Lung microvascular endothelial cell (primary cell): ENCODE measurements at regions not wholly inside any gene's neighbourhood (a gene's known extent, or its start where the extent isn't known, plus 50 kb on each side); places are given as distances from the start of the nearest gene placed in this dataset.

Source experiments
- DNase-seq, 2 donors: peaks; one replicate each; pipeline versions ENCODE4 v3.0.0 to v3.0.0-alpha.2; 2010; ENCODE audit warnings: low read depth in 2 of 2

DNA sequence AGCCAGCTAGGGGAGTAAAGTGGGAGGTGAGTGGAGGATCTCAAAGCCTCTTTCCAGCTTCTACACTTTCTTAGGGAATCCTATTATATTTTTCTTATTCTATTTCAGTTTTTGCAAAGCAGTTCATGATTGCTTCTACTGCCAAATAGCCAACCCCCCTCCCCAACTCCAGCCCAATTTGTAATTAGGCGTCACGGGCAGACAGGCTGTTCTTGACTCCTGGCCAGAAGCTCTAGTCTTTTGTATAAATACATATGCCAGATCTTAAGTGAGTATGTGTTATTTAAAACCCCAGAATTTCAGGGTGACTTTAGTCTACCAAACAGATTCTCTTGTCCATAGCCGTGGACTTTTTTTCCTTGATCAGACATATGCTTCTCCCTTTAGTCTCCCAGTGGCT lies 255.2 kb downstream of the BUB3 start:
- DNase-seq = no peak

DNA sequence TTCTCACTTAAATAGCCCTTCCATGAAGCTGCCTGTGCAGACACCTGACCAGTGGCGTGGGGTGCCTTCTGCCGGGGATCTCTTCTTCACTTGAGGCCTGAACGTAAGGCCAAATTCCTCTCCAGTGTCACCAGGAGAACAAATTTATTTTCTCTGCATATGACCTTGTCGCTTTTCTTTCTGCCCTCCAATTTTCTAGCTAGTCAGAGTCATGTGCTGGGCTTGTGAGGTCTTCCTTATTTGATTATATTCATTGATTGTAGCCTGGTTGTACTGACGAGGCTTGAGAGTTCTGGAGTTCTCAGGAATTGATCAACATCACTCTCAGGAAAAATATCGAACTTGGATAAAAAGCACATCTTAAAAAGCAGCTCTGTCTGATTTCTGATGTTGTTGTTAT lies 255.7 kb downstream of the BUB3 start:
- no peak for DNase-seq

DNA sequence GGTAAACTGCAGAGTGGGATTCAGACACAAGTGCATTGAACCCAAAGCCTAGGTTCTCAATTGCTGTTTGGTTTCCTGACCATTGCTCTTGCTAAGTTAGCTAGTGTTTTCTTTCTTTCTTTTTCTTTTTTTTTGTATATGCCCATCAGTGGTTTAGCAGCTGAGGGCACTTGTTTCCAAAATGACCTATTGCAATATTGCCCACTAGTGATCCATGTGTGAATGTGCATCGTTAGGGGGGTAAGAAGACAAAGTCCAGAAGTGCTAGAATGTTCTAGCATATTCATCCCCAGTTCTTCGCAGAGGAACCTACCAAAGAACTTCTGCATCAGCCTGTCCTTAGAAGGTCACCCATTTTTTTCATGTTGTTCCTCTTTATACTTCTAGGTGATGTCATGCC lies 252.8 kb upstream of the GPR26 start:
- no peak for DNase-seq

DNA sequence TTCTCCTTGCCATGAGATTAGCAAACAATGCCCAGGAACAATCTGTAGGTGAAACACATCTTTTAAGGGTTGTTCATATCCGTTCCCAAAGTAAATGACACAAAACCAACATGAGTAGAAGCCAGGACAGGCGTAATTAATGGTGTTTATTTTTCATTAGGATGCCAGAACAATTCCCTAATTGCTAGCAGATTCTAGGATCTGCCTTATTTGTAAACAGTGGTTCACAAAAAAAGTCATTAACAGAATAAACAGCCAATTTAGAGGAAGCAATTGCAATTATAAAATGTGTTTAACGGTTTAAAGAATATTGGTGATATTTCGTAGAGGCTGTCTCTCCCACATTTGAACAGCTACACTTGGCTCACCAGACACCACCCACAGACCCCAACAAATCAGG lies 250.6 kb upstream of the GPR26 start:
- no peak for DNase-seq

DNA sequence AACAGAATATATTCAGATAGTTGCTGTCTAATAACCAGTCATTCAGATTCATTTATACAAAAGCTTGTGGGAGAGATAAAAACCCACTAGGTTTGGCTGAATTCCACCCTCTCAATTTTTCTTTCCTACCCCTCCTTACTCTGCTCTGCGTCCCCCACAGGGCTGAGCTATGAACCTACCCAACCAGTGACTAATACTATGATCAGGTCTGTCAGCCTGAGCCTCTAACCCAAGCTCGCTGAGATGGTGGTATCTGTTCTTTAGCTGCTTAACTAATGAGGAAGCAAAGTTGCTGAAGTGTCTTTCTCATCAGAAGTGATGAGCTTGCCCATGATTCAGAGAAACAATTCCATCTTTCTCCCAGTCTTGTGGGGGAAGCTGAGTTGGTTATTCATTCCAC lies 248.7 kb upstream of the GPR26 start:
- DNase-seq = no peak

DNA sequence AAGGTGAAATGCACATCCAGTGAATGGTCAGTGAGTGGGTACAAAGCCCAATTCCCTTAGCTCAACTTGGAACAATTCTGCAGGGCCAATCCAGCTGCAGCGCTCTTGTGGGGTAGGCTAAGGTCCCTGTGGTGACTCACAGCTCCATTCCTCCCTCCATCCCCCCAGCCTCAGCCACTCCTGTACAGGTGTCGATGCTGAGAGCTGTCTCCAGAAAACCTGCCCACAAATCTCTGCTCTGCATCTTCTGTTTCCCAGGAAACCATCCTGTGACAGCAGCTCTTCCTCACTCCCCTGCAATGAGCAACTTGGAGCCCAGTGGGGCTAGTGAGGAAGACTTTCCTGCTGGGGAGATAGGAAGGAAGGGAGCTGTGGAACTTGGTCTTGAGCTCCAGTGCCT lies 244.7 kb upstream of the GPR26 start:
- no peak for DNase-seq

DNA sequence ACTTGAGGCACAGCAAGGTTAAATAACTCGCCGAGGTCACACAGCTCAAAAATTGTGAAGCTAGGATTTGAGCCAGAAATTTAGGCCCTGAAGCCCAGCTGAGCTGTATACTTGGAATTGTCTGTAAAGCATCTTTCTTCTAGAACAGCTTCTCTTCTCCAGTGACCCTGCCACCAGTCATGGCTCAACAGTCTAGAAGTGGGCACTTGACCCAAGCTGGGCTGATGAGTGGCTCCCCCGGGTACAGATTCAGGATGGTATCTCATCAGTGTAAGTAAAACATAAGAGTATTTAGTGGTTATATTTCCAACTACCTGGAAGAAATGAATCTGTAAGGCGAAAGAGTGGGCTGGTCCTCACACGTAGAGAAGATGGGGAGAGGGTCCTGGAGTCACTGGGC lies 243.9 kb upstream of the GPR26 start:
- DNase-seq = no peak

DNA sequence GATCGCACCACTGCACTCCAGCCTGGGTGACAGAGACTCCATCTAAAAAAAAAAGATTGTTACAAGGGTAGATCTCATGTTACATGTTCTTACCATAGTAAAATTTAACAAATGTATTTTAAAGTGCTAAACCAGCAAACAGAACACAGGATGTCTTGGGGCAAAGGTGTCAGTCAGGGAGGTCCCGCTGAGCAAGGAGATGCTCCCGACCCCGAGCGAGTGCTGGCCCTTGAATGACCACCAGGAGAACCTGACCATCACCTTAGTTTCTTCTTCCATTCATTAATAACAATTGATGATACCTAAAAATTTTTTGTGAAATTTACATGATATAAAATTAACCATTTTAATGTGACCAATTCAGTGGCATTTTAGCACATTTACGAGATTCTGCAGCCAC lies 241.6 kb upstream of the GPR26 start:
- DNase-seq = no peak

DNA sequence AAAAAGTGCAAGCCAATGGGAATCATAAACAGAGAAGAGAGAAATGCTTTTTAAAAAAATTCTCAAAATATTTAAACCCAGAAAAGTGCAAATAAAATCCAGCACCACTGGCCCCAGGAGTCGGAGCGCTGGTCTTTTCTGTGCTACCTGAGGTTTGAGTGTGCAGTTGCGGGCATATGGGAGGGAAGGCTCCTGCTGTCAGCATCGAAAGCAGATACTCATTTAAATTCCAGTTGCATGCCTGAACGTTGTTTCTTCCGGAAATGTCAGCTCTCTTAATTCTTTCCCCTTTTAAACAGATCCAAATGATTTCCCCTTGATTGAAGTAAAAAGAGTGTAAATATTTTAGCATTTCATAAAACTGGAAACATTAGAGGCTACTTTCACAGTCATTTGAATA lies 240.5 kb upstream of the GPR26 start:
- no peak for DNase-seq

DNA sequence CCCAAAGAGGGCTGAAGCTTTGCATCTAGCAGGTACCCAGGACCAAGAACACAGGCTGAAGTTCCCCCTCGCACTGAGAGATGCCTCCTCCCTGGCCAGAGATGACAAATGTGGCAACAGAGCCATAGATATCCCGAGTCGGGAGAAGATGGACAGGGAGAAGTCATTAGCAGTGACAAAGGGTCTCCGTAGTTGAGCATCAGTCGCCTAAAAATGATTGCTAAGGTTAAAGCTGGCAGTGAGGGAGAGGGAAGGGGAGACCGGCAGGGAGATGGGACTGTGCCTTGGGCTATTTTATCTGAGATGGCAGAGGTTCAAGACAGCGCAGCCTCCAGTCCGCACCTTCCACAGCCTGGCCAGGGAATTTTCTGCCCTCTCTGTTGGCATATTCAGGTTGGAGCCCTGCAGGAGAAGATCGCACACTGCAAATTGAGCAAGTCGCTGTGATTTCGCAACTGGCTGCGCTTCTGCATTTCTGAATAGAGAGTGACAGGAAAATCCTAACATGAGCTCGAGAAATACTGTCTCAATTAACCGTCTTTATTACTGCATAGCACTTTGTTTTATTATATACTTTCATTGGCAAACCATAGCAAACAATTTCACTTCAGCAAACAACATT lies 238.9 kb upstream of the GPR26 start:
- DNase-seq = no peak

DNA sequence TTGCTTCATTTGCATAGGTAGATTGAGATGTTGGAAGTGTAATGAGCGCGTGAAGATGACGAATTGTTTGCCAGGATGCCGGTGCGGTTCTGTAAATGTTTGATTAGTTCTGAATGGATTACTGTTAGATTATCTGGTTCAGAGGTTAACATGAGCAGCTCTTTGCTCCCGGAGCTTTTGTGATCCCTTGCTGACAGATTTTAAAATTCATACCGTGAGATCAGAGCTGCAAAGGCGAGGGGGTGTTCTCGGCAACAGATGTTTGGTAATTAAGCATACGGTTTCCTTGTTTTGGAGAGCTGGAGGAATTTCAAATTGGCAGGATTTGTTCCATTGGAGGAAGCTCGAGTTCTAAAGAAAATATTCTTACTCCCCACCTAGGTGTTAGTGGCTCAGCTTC lies 237.8 kb upstream of the GPR26 start:
- DNase-seq = no peak

DNA sequence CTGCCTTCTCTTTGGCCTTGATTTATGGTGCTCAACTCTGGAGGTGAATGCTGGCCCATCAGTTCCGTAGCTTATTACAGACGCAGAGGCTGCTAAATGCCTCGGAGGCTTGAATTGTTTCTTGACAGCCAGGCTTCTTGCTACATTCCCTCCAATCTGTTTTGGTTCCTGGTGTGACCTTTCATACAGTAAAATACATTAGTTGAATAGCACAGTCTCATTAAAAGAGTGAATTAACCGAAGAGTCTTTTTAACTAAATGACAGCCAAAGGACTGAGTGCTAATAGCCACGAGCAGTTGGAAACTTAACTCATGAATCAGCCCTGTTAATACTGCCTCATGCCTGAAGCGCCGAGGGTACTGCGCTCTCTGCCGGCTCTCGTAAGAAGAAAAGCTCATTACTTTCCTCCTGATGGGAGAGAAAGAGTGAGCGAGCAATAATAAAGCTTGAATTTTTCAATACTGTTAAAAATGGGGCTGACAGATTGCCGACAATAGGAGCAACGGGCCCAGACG lies 236.4 kb upstream of the GPR26 start:
- DNase-seq = no peak

DNA sequence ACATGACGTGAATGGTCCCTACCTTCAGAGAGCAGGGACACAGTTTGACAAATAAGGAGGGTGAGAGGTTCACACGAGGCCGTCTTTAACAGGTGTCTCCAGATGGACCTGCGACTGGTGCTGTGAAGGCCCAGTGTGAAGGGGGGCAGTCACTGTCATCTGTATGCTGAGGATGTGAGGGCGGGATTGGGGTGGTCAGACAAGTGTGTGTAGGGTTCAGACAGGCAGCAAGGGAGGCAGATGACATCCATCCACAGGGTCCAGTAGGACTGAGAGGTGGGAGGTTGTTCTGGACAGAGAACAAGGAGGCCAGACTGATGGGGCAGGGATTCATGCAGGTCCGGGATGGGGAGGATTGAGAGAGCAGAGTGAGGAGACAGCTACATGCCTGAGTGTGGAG lies 232.6 kb upstream of the GPR26 start:
- DNase-seq = no peak

DNA sequence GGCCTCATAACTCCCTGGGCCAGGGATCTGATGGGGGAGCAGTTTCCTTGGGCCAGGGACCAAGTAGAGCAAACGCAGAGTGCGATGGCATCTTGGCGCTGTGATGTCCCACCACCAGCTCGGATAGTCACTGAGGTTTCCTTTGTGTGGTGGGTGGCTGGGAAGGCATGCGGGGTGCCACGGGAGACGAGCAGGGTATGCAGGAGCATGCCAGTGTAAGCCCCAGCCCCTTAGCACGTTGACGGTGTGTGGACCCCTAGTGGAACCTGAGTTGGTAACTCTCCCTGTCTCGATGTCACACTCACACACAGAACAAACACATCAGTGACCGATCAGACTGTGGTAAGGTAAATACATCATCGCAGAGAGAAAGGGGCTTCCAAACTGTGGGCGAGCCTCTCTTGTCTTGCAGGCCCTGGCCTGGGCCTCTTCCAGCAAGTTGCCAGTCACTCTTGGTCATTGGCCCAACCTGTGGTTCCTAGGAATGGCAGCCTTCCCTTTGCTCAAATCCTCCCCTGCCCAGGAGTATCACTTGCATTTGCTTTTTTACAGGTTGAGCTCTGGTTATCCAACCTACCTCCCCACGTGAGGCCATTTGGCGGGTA lies 231.6 kb upstream of the GPR26 start:
- DNase-seq = no peak

DNA sequence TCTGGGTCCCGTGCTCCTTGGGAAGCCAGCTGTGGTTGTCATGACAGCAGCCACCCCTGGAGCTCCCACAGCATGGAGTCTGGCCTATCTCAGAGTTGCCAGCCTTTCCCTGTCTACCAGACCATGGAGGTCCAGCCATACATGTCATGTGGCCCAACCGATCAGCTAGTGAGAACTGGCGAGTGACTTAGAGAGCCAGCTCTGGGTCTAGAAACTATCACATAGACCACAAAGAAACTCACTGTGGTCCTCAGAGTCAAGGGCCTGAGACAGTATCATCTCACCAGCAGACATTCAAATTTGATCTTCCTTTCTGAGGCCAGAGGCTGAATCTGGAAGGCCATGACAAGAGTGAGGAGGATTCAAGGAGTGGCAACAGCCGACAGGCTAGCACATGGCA lies 223.3 kb upstream of the GPR26 start:
- no peak for DNase-seq

DNA sequence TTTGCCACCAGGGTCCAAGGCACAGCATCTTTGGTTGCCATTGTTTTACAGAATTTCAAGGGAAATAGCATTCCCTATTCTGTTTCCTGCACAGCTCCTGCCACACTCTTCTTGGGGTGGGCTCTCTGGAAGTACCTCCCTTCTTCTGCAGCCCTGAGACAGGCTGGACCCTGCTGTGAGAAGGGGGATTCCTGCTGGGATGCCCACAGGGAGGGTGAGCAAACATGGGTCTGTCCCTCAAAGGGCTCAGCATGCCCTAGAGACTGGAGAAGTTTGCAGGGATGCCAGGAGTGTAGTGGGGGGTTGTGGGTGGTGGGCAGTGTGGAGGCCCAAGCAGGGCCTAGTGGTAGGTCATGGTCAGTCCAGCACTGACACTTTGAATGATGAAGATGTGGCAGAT lies 222.2 kb upstream of the GPR26 start:
- no peak for DNase-seq

DNA sequence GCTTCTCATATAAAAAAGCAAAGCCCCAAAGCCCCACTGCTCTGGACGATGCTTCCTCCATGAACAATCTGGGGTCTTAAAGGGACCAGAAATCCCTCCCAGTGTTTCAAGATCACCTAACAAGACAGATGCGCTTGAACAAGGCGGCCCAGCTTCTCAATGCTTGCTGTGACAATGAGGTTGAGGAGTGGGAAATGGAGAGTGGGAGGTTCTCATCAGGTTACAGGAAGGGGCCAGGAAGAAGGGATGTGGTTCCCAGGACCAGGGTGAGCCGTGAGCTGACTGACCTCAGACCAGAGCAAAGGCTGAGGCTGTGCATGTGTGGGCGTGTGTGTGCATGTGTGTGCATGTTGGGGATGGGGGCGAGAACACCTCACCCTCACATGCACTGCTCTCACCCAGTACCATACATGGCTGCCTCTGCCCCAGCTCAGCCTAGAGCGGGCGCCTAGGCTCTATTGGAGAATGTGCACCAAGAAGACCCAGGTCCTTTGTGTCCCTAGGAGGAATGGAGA lies 220.8 kb upstream of the GPR26 start:
- DNase-seq = no peak

DNA sequence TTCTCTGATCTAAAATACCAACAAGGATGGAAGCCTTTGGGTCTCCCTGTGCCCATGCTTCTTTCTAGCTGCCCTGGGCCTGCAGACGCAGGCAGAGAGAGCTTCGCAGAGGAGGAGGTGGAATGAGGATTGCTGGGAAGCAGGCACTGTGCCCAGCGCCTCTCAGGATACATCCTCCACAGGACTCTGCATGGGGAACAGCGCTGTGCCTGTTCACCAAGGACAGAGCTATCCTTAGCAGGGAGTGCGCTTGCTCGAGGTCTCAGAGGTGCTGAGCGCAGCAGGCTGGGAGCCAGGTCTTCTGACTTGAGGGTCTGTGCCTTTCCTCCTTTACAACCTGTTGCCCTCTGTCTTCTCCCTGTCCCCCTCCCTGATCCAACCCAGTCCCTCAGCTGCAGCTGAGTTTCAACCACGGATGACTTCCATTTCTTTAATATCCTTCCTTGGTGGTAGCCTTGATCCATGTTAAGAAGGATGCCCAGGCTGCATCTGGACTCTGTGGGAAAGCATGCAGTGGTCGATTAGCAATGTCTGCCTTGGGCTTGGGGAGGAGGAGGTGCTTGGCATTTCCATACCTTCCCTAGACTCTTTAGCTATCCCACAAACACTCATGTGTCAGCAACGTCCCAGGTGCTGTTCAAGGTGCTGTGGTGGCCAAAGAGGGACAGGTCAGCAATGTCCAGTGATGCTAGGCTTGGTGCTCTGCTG lies 219.6 kb upstream of the GPR26 start:
- DNase-seq = no peak

DNA sequence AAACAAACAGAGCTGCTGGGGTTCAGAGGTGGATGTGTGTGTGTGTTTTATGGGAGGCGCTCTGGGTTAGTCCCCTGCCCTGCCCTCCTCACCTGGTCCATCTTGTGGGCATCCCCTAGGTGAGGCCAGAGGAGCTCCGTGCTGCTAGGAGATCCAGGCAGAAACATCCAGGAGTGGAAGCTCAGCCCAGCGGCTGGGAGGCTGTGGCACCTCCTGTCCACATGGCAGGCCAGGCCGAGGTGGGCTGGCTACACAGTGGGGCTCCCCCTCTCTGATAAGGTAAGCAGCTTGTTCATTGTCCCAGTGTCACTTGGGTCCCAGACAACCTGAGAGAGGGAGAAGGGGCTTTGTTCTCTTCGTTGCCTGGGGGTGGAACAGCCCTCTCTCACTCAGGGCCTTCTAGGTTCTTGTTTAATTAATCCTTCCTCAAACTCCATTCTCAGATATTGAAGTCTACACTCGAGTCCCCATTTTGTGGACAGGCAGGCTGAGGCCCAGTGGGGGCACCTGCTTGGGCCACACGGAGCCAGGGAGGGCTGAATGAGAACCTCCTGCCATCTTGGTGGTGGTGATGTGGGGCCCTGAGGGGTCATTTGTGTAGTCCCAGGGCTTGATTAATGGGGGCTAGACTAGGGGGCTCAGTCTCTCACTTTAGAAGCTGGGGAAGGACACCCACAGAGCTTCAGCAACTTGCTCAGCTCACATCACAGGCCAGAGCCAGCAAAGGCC lies 216.8 kb upstream of the GPR26 start:
- no peak for DNase-seq

DNA sequence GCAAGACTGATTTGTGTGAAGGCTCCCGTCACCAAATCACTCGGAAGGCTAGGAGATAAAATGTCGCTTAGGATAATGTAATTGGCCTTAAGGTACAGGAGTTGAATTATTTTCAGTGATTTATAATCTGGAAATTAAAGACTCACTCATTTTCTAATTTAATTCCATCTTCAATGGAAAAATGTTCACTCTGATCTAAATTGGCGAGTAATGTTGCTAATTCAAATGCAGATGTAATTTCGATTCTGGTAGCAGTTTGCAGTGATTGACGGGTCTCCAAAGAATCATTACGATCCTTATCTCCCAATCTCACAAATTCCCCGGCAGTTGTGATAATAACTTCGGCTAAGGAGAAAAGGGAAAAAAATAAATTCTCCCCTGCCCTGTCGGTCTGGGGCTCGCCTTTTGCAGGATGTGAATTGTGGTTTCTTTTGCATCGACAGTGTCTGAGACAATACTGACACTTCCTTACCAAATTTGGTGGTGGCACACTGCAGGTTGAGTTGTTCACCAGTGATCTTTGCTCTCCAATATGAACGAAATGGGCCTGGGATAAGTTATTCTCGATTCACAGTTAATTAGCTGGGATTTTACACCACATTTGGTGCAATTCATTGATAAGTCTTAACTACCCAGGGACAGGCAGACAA lies 215.1 kb upstream of the GPR26 start:
- DNase-seq = no peak

DNA sequence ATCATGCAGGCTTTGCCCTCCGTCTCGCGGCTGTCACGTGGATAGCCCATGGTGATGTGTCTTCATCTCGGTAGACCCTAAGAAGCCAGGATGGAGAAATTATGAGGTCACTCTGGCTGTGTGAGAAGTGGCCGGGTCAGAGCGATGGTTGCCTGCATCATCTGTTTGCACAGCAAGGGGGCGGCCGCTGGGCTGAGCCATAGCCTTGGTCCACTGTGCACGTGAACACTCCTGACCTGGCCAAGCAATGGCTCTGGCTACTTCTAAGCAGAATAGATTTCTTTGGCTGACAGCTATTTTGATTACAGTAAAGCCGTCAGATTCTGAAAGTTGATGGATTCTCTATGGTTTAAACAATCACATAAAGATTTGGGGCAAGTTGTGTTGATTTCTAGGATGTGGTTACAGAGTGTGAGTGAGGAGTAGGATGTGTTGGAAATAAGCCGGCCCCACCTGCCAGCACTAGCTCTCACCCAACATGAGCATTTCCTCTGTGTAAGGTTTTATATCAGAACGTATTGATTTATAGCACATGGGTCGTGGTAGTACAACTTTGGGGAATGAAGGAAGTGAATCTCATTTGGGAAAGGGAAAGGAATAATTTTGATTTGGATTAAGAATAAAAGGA lies 214.4 kb upstream of the GPR26 start:
- no peak for DNase-seq
